22Rv1 (cell line): ENCODE measurements at regions not wholly inside any gene's neighbourhood (a gene's known extent, or its start where the extent isn't known, plus 50 kb on each side); places are given as distances from the start of the nearest gene placed in this dataset.

Experiments used
- ZFX ChIP-seq: fragments of 450-650 bp; IDR thresholded peaks from 2 replicates; pipeline ENCODE4 v1.6.1; 2017; ENCODE audit warnings: antibody characterized with exemption, borderline replicate concordance
- TF ChIP-seq, protein P1 (sequence below): fragments of 450-650 bp; IDR thresholded peaks from 2 replicates; pipeline ENCODE4 v1.5.1; 2017; ENCODE audit warnings: mild to moderate bottlenecking

DNA sequence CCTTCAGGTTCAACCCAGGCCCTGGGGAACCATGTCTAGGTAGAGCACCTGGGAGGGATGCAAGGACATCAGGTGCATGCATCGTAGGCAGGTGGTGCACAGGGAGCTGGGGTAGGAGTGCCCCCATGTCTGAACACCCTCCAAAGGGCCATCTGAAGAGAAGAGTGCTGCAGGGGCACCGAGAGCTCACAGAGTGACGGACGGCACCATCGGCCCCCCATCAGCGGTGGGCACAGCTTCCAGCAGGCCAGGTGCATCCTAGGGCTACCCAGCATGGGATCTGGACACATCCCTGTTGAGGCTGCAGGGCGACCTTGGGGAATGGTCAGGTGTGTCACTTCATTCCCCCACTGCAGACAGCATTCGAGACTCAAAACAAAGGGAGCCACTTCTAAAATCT, 138.3 kb upstream of the CDH4 start:
- TF ChIP-seq, protein P1, sequence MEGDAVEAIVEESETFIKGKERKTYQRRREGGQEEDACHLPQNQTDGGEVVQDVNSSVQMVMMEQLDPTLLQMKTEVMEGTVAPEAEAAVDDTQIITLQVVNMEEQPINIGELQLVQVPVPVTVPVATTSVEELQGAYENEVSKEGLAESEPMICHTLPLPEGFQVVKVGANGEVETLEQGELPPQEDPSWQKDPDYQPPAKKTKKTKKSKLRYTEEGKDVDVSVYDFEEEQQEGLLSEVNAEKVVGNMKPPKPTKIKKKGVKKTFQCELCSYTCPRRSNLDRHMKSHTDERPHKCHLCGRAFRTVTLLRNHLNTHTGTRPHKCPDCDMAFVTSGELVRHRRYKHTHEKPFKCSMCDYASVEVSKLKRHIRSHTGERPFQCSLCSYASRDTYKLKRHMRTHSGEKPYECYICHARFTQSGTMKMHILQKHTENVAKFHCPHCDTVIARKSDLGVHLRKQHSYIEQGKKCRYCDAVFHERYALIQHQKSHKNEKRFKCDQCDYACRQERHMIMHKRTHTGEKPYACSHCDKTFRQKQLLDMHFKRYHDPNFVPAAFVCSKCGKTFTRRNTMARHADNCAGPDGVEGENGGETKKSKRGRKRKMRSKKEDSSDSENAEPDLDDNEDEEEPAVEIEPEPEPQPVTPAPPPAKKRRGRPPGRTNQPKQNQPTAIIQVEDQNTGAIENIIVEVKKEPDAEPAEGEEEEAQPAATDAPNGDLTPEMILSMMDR, result no peak
- TF ChIP-seq ZFX, result no peak
